HG03108 (cell line): ENCODE measurements at regions not wholly inside any gene's neighbourhood (a gene's known extent, or its start where the extent isn't known, plus 50 kb on each side); places are given as distances from the start of the nearest gene placed in this dataset.
"Not testable (repeated sequence)": the region's sequence is repeated elsewhere in the genome, so short reads cannot be mapped to it uniquely, and the experiment has no call there.

Experiments used
- ATAC-seq: cut with Tn5 transposase; IDR thresholded peaks from one replicate; pipeline ENCODE4 v1.9.1; 2021; ENCODE audit warnings: moderate library complexity; ENCODE audit not compliant: unreplicated experiment

DNA sequence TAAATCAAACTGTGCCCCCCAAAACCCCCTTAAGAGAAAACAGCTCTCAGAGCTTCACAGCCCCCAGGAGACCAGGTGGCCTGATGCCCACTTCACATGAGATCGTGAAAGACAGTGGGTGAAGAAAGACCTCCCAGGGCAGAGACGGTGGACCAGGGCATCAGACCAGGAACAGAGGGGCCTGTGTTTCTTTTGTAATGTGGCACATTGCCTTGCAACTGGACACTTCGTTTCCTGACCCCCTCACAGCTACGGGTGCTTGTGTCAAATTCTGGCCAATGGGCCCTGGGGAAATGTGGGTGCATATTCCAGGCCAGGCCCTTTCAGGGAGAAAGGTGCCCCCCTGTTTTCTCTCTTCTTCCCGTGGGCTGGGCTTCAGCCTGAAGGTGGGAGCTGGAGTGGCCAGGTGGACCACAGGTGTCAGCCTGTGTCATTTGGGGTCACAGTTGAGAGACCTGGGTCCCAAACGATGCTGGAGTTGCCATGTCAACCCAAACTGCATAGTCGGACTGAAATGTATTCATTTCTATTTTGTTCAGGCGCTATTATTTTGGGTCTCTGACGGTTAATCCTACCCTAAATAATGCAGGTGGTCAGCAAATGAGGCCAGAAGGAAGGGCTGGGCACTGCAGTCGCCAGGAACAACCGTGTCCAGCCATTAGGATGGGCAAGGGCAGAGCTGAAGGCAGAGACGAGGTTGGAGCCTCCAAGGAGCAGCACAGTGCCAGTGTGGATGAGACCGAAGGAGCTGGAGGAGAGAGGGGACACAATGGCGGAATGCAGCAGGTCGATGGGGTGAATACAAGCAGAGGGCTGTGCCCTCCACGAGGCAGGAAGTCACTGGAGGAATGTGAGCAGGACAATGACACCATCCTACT is 338.2 kb downstream of the EIPR1 start:
- no peak for ATAC-seq

GRCh38 chr2:3038636-3039035 is 339.0 kb downstream of the EIPR1 start:
- no peak for ATAC-seq

- no peak for ATAC-seq
Observed at GRCh38 chr2:3037196-3038194, 340.1 kb downstream of the EIPR1 start.

GRCh38 chr2:3036432-3037125 is 341.0 kb downstream of the EIPR1 start:
- no peak for ATAC-seq

GRCh38 chr2:3035385-3036050 is 342.1 kb downstream of the EIPR1 start:
- ATAC-seq, result no peak

DNA sequence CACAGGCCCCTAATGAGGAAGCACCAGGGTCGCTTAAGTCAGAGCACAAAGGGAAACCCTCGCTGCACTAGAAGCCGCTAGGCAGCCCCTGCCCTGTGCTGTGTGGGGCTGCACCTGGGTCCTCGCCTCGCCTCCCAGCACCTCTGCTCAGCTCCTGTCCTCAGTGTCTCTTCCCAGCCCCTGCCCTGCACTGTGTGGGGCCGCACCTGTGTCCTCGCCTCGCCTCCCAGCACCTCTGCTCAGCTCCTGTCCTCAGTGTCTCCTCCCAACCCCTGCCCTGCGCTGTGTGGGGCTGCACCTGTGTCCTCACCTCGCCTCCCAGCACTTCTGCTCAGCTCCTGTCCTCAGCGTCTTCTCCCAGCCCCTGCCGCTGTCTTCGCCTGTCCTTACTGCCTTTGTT is 342.8 kb downstream of the EIPR1 start:
- no peak for ATAC-seq

- no peak for ATAC-seq
Observed at GRCh38 chr2:3034396-3034795, 343.2 kb downstream of the EIPR1 start.

GRCh38 chr2:3033315-3033714 is 344.3 kb downstream of the EIPR1 start:
- ATAC-seq, result no peak

DNA sequence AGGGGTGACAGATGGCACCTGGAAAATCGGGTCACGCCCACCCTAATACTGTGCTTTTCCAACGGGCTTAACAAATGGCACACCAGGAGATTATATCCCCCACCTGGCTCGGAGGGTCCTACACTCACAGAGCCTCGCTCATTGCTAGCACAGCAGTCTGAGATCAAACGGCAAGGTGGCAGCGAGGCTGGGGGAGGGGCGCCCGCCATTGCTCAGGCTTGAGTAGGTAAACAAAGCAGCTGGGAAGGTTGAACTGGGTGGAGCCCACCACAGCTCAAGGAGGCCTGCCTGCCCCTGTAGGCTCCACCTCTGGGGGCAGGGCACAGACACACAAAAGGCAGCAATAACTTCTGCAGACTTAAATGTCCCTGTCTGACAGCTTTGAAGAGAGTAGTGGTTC is 346.8 kb downstream of the EIPR1 start:
- not testable (repeated sequence) for ATAC-seq

DNA sequence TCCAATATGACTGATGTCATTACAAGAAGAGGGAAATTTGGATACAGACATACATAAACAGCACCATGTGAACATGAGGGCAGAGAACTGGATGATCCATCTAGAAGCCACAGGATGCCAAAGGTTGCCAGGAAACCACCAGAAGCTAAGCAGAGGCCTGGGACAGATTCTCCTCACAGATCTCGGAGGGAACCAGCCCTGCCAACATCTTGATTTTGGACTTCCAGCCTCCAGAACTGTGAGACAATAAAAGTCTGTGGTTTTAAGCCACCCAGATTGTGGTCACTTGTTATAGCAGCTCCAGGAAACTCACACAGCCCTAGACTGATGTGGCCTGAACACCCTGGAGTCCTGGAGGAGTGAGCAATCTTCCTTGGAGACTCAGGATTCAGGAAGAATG is 351.6 kb downstream of the EIPR1 start:
- no peak for ATAC-seq

- no peak for ATAC-seq
Observed at GRCh38 chr2:3025261-3025660, 352.4 kb downstream of the EIPR1 start.

- ATAC-seq, result no peak
Observed at GRCh38 chr2:3024401-3024935, 353.1 kb downstream of the EIPR1 start.

DNA sequence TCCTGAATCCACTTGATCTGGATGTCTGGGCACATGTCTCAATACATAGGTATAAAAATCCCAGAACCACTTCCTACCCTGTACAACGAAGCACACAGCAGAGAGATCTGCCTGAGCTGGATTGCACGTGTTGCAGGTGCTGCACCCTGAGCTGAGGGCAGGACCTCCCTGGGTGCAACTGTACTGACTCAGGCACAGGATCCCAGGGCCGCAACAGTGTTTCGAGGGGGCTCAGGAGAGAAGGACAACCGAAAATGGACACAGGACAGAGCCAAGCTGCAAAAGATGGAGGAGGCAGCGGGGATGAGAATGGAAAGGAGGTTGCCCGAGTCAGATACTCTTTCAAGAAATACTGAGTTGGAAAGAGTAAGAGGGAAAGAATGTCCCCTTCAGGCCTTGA is 354.1 kb downstream of the EIPR1 start:
- ATAC-seq, result no peak

DNA sequence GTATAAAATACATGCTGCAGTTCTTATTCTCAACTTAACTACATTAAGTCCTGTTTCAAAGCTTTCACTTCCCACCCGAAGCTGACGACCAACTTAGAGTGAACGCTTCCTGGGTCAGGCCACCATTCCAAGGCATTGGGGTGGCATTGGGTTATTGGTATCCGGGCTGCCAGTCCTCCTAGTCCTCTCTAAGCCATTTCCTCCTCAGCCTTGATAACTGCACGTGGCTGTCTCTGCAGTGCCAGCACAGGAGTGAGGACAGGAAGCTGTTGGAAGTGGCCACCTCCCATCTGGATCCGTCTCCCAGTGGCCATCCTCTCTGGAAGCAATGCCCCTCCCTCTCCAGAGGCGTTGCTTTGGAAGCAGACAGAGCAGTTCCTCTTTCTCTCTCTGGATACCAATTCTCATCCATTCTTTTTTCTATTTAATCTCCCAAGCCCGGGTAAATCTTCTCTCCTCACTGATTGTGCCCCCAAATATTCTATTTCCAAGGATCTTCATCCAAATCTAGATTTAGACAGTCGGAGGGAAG is 354.7 kb downstream of the EIPR1 start:
- no peak for ATAC-seq

DNA sequence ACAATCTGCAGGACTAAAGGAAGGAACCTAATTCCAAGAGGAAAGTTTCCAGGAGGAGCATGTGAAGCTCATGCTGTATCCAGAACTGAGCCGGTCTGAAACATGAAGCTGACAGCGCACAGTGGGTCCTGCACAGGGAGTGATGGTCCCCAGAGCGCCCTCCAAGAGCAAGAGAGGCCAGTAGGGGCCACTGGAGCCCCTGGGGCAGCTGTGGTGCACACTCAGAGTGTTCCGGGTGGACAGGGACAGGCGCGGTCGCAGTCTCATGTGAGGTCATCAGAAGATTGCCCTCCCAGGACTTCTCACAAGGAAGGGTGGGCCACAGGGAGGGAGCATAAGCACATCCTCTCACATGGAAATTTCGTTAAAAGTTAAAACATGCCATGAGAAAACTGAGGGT is 355.9 kb downstream of the EIPR1 start:
- ATAC-seq, result no peak

DNA sequence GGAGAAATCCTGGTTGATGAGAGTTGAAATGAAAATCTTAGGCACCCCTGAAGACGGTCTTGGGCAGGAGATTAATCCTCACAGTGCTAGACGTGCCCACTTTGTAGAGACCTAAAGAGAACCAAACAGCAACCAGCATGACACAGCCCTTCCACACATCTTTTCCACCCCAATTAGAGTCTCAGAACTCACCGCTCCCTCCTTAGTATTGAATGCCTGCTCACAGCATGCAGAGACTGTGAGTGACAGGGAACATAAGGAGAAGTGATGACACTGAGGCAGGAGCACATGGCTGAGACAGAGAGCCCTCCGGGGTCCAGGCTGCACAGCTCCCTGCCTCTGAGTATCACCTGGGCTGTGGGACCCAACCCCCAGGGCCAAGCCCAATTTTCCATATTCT is 367.6 kb downstream of the EIPR1 start:
- ATAC-seq, result no peak

- no peak for ATAC-seq
Observed at GRCh38 chr2:3009483-3009882, 368.1 kb downstream of the EIPR1 start.

DNA sequence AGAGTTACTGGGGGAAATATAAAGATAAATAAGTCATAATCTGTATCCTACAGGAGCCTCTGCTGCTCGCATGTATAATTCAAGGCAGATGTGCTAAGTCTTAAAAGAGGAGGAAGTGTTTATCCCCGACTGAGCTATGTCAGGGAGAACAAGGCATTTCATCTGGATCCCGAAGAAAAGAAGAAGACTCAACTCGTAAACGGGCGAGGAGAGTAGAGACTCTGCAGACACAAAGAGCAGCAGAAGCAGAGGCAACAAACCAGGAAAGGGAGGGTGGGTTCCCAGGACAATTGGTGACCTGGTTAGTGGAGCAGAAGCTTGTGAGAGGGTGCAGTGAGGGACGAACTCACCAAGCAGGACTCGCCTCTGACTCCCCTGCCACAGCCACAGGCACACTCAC is 368.6 kb downstream of the EIPR1 start:
- no peak for ATAC-seq

DNA sequence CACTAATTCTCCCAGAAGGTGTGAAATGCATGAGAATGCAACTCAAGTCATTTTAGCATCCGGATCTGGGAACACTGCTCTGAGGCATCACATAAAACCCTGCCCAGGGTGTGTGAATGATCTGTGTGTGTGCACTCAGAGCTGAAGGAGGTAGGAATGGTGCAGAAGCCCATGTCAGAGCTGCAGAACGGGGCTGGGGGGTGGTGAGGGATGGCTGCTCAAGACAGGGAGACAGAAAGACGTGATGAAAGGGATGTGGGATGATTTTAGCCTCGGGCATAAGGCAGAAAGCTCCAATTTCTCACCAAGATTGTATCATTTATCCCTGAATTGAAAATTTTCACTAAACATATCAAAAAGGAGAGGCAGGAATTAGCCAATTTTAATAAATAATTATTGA is 369.1 kb downstream of the EIPR1 start:
- ATAC-seq, result no peak

DNA sequence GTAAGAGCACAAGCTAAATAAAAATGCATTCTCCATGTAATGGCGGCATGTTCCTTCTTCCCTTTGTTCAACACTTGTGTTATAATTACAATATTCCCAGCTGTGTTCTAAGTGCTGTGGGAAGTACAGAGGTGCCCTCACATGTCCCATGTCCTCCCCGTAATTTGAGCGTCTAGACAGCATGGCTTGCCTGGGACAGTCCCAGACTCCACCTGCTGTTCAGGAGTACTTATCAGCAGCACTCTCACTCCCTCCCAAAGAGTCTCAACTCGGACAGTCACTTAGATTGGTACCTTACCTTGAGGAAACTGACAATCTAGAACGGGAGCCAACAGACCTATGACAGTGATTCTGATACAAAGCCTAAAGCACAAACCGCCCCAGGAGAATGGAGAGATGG is 370.5 kb downstream of the EIPR1 start:
- ATAC-seq, result no peak
